ENCODE measurements at regions not wholly inside any gene's neighbourhood (a gene's known extent, or its start where the extent isn't known, plus 50 kb on each side); places are given as distances from the start of the nearest gene placed in this dataset.
"Not testable (repeated sequence)": the region's sequence is repeated elsewhere in the genome, so short reads cannot be mapped to it uniquely, and the experiment has no call there.

DNA sequence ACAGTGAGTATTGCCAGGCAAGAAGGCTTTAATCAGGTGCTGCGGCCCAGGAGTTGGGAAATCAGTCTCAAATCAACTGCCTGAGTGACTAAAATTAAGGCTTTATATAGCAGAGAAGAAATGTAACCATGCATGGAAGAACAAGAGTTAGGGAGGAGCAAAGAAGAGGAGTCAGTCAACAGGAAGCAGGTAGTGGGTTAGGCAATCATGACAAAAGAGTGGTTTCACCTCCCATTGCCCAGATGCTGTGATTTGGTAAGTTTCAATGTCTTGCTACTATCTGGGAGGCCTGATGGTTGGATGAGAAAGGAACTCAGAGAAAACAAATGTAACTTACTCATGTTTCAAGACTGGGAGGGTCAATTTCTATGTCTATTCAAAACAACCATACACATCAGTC is 998.3 kb downstream of the GATA3 start:
- DNase-seq (ENCODE audit: low read depth in 2 of 3, low spot score in 2 of 3): no peak

DNA sequence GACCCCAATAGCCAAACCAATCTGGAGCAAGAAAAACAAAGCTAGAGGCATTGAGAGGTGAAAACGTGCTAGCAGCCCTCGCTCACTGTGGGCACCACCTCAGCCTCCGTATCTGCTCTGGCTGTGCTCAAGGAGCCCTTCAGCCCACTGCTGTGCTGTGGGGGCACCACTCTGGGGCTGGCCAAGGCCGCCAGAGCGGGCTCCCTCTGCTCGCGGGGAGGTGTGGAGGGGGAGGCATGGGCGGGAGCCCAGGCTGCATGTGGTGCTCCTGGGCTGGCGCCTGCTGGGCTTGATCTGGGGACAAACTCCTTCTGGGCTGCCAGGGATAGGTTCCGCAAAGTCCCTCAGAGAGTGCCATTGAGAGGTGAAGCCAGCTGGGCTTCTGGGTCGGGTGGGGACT is 1002.0 kb downstream of the GATA3 start:
- no peak for DNase-seq (ENCODE audit: low read depth in 2 of 3, low spot score in 2 of 3)

DNA sequence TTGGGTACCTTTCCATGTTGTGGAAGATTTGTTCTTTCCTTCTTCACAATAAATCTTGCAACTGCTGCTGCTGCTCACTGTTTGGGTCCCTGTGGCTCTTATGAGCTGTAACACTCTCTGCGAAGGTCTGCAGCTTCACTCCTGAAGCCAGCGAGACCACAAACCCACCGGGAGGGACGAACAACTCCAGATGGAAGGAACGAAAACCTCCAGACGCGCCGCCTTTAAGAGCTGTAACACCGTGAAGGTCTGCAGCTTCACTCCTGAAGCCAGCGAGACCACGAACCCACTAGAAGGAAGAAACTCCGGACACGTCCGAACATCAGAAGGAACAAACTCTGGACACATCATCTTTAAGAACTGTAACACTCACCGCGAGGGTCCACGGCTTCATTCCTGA is 1002.8 kb downstream of the GATA3 start:
- DNase-seq (ENCODE audit: low read depth in 2 of 3, low spot score in 2 of 3): not testable (repeated sequence)

DNA sequence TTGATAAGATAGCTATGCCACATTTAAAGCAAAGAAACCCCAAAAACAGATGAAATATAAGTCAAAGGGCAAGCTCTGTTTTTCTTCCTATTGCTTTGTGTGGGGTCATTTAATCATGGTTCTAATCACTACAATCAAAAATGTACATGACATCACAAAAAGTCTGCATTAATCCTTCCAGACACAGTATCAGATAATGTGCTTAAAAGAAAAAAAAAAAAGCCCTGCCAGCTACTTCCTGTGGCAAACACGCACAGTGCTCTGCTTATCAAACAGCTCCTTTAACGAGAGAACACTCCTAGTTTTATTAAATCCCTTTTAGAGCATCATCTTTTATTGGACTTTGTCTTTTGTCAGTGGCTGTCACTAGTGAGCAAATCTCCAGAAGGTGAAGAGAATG is 1005.8 kb downstream of the GATA3 start:
- DNase-seq (ENCODE audit: low read depth in 2 of 3, low spot score in 2 of 3): peak in 1 of 3 donors; percentile 15

DNA sequence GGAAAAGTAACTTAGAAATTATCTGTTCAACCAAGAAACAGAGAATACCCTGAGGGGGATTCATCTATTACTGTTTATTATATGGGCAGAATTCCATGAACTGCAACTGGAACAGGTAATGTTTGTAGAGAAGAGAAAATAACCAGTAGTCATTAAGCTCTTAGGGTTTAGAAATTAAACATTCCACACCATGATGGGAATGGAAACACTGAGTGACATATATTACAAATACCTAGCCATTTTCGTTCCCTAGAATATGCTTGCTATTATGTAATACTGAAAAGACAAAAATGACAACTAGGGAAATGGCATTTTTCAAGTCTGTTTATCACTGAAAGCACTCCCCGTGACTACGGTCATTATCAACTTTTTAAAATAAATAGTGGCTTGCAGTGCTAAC is 1007.4 kb downstream of the GATA3 start:
- no peak for DNase-seq (ENCODE audit: low read depth in 2 of 3, low spot score in 2 of 3)

DNA sequence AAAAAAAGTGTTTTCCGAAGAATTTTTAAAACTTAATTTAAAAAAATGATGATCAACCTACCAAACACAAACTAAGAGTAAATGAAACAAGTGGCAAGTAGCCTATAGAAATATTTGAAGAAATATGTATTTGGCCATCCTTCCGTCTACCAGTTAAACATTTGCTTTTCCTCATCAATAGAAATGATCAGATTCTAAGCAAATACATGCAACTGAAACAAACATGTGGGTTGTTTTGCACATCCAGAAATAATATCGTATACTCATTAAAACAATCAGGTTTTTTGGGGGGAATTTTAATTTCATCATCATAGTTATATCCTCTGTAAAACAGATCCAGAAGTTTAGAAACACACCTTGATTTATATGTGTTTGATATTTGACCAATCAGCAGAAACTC is 1011.7 kb downstream of the GATA3 start:
- no peak for DNase-seq (ENCODE audit: low read depth in 2 of 3, low spot score in 2 of 3)

DNA sequence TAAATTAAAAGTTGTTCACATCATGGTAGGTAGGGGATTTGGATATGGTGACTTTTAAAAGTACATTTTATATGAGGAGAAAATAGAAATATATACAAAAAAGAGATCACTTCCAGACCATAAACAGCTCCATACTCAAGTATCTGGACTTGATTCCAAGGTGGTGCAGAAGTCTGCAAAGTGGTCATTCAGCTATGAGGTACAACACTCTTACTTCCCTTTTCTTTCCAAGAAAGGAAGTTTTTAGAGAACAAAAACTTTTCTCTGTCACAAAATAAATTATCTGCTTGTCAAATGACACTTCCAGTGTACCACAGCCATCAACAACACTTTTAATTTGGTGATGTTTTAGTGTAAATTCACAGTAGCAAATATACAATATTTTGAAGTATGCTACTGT is 1013.5 kb downstream of the GATA3 start:
- DNase-seq (ENCODE audit: low read depth in 2 of 3, low spot score in 2 of 3): peak in 1 of 3 donors; percentile 36

DNA sequence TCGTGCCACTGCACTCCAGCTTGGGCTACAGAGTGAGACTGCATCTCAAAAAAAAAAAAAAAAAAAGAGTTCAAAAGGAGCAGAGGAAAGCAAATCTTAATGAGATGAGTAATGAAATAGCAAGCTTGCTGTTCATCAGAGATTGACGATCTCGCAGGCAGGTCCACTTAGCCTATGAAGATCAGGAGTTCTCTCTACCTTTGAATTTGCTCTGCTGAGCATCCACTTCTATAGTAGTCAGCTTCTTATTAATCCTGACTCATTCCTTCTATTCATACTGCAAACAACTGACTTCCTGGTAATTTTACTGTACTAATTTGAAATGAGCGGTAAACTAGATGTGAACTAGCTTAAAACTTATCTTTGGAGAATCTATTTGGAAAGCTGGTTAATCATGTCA is 1014.6 kb downstream of the GATA3 start:
- DNase-seq (ENCODE audit: low read depth in 2 of 3, low spot score in 2 of 3): no peak

DNA sequence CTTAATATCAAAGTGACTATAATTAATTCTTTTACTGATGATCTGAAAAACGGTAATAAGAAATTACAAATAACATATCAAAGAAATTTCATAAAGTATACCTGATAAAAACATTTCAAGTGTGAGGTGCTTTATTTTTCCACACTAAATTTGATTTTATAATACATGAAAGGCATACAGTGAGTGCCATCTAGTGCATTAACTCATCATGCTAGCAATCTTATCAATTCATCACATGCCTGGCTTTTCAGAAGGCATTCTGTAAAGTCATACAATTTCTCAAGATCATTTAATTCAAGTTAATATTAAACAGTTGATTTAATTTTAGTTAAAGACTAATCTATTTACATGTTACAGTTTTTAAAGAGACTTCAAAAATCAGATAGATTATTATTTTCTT is 1020.9 kb downstream of the GATA3 start:
- DNase-seq (ENCODE audit: low read depth in 2 of 3, low spot score in 2 of 3): peak in 1 of 3 donors; percentile 11

DNA sequence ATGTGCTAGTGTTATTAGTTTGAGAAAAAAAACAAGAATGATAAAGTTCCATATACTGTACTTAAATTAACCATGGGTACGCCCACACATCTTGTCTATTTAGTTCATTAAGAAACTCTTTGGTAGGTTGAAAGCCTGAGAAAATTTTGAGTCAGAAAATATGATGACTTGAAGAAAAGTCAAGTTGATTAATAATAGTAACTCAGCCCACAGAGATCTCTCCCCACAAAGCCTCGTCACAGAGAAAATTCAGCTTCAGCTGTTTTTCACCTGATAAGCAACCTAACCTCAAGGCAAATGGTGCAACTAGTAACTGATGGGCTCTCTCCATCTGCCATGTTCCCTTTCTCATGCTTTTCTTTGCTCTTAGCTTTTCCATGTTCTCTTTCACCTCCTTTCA is 1021.6 kb downstream of the GATA3 start:
- no peak for DNase-seq (ENCODE audit: low read depth in 2 of 3, low spot score in 2 of 3)

DNA sequence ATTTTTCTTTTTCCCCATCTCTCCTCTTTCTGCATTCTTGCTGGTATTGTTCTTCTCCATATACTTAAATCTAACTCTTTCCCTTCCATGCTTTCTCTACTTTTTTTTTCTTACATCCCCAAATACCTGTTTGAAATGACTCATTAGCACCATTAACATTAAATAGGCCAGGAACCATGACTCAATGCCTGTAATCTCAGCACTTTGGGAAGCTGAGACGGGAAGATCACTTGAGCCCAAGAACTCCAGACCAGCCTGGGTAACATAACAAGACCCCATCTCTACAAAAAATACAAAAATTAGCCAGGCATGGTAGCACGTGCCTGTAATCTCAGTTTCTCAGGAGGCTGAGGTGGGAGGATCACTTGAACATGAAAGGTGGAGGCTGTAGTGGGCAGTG is 1026.8 kb downstream of the GATA3 start:
- DNase-seq (ENCODE audit: low read depth in 2 of 3, low spot score in 2 of 3): no peak

DNA sequence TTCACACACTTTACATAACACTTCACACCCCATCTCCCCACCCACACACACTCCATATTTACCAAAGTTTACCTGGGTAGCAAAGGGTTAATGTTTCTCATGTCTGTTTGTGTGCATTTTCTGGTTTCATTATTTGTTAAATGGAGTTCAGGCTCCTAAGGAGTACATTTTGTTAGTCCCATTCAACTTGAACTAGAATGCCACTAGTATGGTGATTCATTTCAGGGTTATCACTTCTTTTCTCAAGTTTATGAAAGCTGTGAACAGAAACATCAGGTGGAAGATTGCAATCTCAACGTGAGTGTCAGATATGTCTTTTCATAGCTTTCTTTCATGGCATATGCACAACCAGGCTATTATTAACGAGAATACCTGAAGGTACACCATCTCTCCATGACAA is 1027.5 kb downstream of the GATA3 start:
- no peak for DNase-seq (ENCODE audit: low read depth in 2 of 3, low spot score in 2 of 3)

DNA sequence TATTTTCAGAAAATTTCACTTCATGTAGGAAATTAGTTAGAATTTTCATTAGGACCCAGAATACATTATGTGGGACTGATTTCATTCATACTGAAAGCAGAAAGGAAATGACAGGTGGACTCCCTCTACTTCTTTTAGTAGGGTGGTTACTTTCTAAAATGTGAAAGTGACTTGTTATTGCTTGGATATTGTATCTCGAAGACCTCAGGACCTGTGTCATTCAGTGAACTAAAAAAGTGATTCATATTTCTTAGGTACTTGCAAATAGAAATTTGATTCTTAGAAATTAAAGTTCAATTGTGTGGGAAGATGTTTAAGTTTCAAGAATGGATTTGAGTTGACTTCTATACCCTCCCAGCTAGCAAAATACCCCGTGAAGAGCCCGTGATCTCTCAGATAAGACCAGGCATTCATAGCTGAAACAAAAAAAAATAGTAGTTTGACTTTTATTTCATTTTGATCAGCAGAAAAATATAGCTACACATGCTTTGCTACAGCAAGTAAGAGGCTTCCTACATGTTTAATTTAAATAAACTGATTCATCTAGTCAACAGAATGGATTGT is 1037.1 kb downstream of the GATA3 start:
- no peak for DNase-seq (ENCODE audit: low read depth in 2 of 3, low spot score in 2 of 3)

DNA sequence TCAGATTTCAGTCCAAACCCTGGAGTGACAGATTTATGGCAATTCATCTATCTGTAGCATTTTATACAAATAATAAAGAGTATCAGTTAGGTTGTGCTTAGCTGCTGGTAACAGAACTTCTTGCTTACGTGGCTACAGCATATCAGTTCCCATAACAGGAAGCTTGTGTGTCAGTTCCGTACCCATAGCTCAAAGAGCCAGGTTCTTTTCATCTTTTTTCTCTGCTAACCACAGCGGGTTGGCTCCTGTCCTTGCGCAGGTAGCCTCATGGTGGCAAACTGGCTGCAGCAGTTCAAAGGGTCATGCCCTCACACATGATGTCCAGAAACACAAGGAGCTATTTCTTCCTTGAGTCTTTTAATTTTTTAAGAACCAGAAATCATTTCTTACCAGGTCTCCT is 1041.8 kb downstream of the GATA3 start:
- DNase-seq (ENCODE audit: low read depth in 2 of 3, low spot score in 2 of 3): no peak

DNA sequence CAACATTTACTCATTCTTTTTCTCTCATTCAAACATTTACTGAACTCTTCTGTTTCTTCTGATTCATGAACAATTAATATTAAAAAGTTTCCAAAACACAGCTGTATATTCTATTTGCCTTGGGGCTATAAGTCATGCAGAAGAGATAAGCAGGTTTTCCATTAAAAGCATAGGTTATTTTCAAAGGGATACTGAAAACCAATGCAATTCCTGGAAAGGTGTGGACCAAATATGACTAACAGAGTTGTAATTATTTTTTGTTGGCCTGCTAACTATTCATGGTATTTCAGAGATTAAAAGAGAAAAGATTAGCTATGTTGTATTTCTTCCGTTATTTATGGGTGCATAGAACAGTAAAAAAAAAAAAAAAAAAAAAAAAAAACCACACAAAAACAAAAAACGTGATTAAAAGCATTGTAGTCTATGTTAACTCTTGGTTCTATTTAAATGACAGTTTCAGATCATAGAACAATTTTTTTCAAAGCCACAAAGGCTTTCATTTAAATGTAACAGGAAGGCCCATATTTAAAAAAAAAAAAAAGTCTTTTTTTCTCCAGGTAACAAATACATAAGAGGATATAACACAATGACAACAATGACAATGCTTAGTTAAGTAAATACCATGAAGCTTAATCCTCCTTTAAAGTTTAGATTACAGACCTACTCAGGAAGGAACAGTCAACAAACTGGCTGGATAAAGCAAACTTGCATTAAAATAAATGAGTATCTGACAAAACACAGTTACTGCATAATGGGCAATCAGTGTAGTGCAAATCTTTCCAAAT is 1042.9 kb downstream of the GATA3 start:
- no peak for DNase-seq (ENCODE audit: low read depth in 2 of 3, low spot score in 2 of 3)

DNA sequence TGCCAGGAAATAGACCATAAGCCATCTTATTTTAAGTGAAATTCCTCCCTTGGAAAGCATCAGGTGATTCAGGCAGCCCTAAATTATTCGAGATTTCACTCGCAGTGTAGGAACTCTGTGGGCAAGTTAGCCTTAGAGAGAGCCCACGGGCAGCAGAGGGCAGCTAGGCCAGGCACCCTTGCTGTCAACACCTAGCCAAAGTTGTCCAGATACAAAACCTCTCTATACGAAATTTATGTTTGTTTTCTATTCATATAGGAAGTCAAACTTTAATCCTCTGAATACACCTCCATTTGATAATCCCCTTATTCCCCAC is 1043.5 kb downstream of the GATA3 start:
- no peak for DNase-seq (ENCODE audit: low read depth in 2 of 3, low spot score in 2 of 3)

DNA sequence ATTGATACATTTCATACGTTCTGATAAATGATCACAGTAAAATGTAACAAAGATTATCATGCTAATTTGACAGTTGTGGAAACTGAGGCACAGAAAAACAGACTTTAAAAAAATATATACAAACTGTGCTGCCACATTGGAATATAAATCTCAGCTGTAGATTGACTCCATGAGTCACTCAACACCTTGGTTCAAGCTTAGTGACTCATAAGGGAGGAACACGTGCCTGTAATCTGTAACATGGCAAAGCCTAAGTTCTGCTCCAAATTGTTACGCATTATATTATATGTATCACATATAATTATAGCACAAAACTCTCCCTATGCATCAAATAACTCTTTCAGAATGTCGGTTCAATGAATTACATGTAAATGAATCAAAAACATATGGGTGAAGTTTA is 1047.5 kb downstream of the GATA3 start:
- no peak for DNase-seq (ENCODE audit: low read depth in 2 of 3, low spot score in 2 of 3)

DNA sequence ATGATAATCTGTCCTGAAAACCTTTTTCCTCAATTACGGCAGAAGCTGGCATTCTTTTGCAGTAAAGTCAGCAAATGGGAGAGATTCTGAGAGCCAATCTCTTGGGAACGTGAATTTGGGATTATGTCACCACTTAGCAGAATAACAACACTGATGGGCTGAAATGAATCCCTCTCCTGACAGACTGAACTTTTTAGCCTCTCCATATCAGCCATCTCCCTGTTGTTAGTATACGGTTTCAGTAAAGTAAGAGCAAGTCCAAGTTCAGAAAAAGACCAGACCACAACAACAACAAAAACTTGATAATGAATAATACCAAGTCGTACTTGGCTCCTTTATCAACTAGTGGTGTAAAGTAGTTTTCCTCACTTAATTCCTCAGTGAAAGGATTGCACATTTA is 1048.8 kb downstream of the GATA3 start:
- no peak for DNase-seq (ENCODE audit: low read depth in 2 of 3, low spot score in 2 of 3)

DNA sequence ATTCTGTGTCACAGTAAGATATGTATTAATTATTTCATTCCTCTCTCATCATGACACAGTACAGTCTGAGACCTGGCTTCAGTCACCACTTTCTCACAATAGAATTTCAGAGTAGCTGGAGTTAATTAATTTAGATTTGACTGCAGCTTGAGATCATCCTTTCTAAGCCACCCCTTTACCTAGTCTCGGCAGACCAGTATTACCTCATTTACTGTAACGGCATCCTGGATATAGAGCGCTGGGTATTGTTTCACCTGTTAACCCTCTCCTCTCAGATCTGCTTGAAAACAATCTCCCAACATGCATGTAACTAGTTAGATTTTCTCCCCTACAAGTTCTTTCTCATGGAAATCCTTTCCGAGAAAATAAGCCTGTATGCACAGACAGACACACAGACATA is 1057.5 kb downstream of the GATA3 start:
- no peak for DNase-seq (ENCODE audit: low read depth in 2 of 3, low spot score in 2 of 3)

DNA sequence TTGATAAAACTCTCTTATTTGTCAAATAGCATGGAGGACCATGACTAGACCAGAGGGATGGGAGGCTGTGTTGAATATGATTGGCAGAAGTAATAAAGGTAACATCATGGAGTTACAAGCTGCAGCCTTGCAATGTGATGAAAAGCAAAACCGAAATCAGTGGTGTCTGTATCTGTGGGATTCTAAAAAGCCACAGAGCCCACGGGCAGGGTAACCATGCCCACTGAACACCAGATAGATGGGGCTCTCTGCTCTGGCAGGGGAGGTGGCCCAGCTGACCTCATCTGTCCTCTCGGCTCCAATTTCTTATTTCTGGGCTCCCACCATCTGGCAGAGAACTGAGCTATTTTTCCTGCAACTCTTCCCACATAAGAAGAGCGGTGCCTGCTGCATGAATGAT is 1072.2 kb downstream of the GATA3 start:
- DNase-seq (ENCODE audit: low read depth in 2 of 3, low spot score in 2 of 3): no peak

DNA sequence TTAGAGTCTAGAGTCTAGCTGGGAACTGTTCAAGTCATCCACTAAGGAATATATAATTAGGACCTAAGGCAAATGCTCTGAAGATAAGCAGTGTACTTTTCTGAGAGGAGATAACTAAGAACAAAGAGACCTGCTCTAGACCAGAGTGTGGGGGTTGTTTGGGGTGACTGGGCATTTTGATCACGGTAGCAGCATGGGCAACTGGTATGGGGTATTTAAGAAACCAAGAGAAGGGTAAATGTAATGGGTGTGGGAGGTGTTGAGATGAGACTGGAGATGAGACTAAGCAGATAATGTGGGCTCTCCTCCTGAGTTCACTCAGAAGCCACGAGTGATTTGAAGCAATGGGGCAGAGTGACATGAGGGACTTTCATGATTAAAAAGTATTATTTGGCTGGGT is 1082.9 kb downstream of the GATA3 start:
- no peak for DNase-seq (ENCODE audit: low read depth in 2 of 3, low spot score in 2 of 3)

DNA sequence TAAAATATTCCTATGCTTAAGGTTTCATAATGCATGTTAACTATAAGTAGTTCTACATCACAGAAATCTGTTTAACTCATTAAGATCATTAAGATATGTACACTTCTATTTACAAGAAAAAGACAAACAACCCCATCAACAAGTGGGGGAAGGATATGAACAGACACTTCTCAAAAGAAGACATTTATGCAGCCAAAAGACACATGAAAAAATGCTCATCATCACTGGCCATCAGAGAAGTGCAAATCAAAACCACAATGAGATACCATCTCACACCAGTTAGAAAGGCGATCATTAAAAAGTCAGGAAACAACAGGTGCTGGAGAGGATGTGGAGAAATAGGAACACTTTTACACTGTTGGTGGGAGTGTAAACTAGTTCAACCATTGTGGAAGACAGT is 1084.3 kb downstream of the GATA3 start:
- not testable (repeated sequence) for DNase-seq (ENCODE audit: low read depth in 2 of 3, low spot score in 2 of 3)

DNA sequence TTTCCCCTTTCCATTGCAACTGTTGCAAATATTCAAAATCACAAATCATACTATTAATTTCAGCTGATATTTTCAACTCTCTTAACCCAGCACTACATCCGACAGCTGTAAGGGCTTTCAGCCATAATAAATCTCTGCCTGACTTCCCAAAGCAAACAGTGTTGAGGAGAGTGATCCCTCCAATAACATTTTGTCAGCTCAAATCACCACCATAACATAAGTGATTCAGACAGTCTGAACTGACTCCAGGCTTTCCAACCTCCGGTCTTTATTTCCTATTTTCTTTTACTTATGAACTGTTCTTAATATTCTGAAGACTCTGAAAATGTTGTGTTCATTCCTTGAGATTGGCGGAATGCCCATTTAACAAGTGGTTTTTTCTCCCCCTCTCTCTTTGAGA is 1085.9 kb downstream of the GATA3 start:
- no peak for DNase-seq (ENCODE audit: low read depth in 2 of 3, low spot score in 2 of 3)

All from hematopoietic multipotent progenitor cell (in vitro differentiated cells).